Medulla oblongata (tissue), 1 donor: ENCODE measurements at regions not wholly inside any gene's neighbourhood (a gene's known extent, or its start where the extent isn't known, plus 50 kb on each side); places are given as distances from the start of the nearest gene placed in this dataset.
"Not testable (repeated sequence)": the region's sequence is repeated elsewhere in the genome, so short reads cannot be mapped to it uniquely, and the experiment has no call there.

ENCODE experiments used
- DNase-seq: peaks from one replicate; pipeline ENCODE4 v3.0.0-alpha.2; 2015; ENCODE audit errors: extremely low spot score

- no peak for DNase-seq
Observed at GRCh38 chr5:94025788-94026473, 284.5 kb upstream of the POU5F2 start.

GRCh38 chr5:94024620-94025019, 283.2 kb upstream of the POU5F2 start:
- no peak for DNase-seq

DNA sequence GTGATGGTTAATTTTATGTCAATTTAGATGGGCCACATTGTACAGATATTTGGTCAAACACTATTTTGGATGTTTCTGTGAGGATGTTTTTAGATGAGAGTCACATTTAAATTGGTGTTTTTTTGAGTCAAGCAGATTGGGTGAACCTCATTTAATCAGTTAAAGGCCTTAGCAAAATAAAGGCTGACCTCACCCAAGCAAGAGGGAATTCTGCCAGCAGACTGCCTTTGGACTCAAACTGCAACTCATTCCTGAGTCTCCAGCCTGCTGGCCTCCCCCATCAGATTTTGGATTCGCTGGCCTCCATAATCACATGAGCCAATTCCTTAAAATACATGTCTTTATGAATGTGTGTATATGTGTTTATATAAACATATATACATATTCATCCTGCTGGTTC, 282.7 kb upstream of the POU5F2 start:
- DNase-seq: no peak

- no peak for DNase-seq
Observed at GRCh38 chr5:94021246-94021645, 279.8 kb upstream of the POU5F2 start.

DNA sequence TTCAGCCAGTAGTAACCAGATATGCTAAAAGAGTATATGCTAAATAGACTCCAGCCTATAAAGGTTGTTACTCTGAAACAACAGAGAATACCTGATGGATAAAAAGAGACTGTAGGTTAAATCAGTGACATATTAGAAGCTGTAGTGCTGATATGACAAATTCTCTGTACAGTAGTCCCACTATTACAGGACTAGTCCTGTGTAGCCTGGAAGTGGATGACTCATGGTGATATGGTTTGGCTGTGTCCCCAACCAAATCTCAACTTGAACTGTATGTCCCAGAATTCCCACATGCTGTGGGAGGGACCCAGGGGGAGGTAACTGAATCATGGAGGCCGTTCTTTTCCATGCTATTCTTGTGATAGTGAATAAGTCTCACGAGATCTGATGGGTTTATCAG, 276.2 kb upstream of the POU5F2 start:
- no peak for DNase-seq

- no peak for DNase-seq
Observed at GRCh38 chr5:94010814-94011213, 269.4 kb upstream of the POU5F2 start.

GRCh38 chr5:94009161-94009560, 267.8 kb upstream of the POU5F2 start:
- no peak for DNase-seq

GRCh38 chr5:93998951-93999455, 257.6 kb upstream of the POU5F2 start:
- no peak for DNase-seq

GRCh38 chr5:93997562-93997961, 256.2 kb upstream of the POU5F2 start:
- no peak for DNase-seq

DNA sequence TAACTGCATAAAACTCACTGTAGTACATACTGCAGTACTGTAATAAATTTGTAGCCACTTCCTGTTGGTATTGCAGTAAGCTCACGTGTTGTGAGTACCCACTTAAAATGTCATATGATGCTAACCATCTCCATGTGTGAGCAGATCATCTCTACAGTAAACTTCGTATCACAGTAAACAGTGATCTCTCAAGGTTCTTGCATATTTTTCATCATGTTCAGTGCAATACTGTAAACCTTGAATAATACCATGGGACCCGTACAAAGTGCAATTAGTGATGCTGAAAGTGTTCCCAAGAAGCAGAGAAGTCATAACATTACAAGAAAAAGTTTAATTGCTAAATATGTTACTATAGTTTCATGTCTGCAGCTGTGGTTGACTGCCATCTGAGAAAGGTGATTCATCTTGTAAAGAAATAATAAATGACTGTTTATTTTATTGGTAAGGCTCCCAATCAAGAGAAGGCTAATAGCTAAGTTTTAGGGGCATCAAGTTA, 253.8 kb upstream of the POU5F2 start:
- DNase-seq: no peak

- no peak for DNase-seq
Observed at GRCh38 chr5:93993161-93993560, 251.8 kb upstream of the POU5F2 start.

DNA sequence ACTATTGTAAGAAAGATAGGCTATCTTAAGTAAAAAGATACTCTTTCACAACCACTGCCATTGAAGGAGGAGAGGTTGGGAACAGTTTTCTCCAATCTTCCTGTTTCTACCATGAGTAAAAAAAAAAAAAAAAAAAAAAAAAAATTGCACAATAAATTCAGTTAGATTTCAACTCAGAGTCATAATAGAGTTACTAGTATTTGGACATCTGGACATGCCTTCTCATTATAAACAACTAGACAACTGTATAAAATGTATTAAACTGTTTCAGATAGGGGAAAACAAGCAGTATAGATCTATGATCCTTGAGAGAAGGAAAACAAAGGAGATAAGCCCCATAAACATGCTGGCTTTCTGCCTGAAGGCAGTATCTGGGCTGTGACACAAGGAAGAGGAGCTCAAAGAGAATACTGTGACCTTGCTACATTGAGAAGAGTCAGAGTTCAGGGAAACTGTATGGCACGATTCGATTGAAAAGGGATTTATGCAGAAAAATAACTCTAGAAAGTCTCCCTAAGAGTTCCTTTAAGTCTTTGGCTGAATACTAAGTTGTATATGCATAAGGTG, 249.2 kb upstream of the POU5F2 start:
- DNase-seq: no peak

DNA sequence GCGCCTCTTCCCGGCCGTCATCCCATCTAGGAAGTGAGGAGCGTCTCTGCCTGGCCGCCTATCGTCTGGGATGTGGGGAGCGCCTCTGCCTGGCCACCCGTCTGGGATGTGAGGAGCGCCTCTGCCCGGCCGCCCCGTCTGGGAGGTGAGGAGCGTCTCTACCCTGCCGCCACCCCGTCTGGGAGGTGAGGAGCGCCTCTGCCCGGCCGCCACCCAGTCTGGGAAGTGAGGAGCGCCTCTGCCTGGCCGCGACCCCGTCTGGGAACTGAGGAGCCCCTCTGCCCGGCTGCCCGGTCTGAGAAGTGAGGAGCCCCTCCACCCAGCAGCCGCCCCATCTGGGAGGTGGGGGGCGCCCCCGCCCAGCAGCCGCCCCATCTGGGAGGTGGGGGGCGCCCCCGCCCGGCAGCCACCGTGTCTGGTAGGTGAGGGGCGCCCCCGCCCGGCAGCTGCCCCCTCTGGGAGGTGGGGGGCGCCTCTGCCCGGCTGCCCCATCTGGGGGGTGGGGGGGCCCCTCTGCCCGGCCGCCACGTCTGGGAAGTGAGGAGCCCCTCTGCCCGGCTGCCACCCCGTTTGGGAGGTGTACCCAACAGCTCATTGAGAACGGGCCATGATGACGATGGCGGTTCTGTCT, 244.7 kb upstream of the POU5F2 start:
- not testable (repeated sequence) for DNase-seq

- DNase-seq: no peak
Observed at GRCh38 chr5:93978222-93978621, 236.8 kb upstream of the POU5F2 start.

DNA sequence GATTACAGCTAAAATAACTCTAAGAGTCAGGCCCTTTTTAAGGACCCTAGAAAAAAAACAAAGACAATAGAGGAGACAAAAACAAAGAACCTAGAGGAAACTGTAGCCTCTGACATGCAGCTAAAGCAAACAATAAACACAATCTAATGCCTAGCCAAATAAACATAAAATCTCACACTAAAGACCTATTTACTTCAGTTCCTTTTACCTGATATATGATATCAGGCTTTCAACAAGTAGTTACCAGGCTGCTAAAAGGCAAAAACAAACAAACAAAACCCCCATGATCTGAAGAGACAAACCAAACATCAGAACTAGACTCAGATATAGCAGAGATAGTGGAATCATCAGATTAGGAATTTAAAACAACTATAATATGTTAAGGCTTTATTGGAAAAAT, 226.5 kb upstream of the POU5F2 start:
- no peak for DNase-seq

DNA sequence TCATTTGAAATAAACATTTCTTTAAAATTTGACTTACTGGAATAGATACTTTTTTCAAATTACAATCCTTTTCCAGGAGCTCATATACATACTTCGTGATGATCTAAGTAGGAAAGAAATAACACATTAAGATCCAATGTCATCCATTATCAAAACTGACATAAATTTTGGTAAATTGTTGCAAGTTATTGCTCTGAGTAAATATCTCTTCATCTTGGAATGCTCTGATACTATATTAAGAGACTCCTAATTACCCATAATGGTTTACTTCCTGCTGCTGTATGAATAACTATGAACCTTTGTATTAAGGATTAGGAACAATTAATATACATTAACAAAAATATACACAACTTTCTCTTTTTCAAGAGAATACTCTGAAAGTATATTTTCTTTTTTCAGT, 223.0 kb upstream of the POU5F2 start:
- no peak for DNase-seq

- no peak for DNase-seq
Observed at GRCh38 chr5:93960042-93960441, 218.6 kb upstream of the POU5F2 start.

GRCh38 chr5:93956006-93956405, 214.6 kb upstream of the POU5F2 start:
- DNase-seq: no peak

GRCh38 chr5:93954421-93955069, 213.1 kb upstream of the POU5F2 start:
- DNase-seq: no peak

GRCh38 chr5:93953442-93953841, 212.0 kb upstream of the POU5F2 start:
- DNase-seq: no peak

DNA sequence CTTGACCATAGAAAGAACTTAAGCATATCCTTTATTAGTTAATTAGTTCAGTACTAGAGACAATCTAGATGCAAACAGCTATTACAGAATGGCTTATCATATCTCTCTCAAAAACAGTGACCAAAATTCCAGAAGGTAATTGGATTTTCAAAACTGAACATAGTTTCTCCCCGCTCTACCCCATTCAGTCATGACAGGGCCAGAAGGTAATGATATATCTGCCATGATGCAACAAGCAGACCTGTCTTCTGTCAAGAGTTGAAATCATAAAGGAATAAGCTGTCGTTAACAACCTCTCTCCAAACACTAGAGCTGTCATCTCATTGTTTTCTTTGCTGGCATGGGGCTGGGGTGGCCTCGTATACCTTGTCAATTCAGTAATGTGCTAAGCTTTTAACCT, 200.5 kb upstream of the POU5F2 start:
- DNase-seq: no peak

- DNase-seq: not testable (repeated sequence)
Observed at GRCh38 chr5:93933269-93933668, 191.9 kb upstream of the POU5F2 start.

GRCh38 chr5:93930098-93930497, 188.7 kb upstream of the POU5F2 start:
- no peak for DNase-seq
